Stomach (tissue), 4 donors: ENCODE measurements at regions not wholly inside any gene's neighbourhood (a gene's known extent, or its start where the extent isn't known, plus 50 kb on each side); places are given as distances from the start of the nearest gene placed in this dataset.

Source experiments
- CTCF ChIP-seq, 7 experiments: fragments of 450-650 bp in 4 of 7; fragments of 200-600 bp in 3 of 7; sonication (generic) in 3 of 7; IDR thresholded peaks; one replicate each; pipeline ENCODE4 v1.5.1; 2016 to 2019; ENCODE audit warnings: antibody characterized with exemption in 7 of 7, control low read depth in 2 of 7, mild to moderate bottlenecking in 1 of 7
- EP300 ChIP-seq: sonication (generic); formaldehyde crosslinking; IDR thresholded peaks from one replicate; pipeline ENCODE4 v1.6.1; 2017; ENCODE audit warnings: antibody characterized with exemption
- POLR2A ChIP-seq, 4 donors: fragments of 450-650 bp; IDR thresholded peaks; one replicate each; pipeline ENCODE4 v1.6.1; 2016; ENCODE audit warnings: antibody characterized with exemption in 4 of 4, control low read depth in 2 of 4, mild to moderate bottlenecking in 1 of 4, moderate library complexity in 1 of 4
- POLR2AphosphoS5 ChIP-seq, 3 donors: sonication (generic); formaldehyde crosslinking; IDR thresholded peaks; one replicate each; pipeline ENCODE4 v1.6.1; 2016; ENCODE audit warnings: antibody characterized with exemption in 3 of 3

- TF ChIP-seq CTCF (IDR thresholded peaks at IDR 0.05) (no peak), POLR2AphosphoS5 (IDR thresholded peaks at IDR 0.05) (no peak), POLR2A (IDR thresholded peaks at IDR 0.05) (no peak), EP300 (no peak)
These were observed 1031.9 kb downstream of the FAT4 start for GRCh38 chr4:126346654-126347053.
